HG03378 (cell line): ENCODE measurements at regions not wholly inside any gene's neighbourhood (a gene's known extent, or its start where the extent isn't known, plus 50 kb on each side); places are given as distances from the start of the nearest gene placed in this dataset.

Experiments used
- ATAC-seq: cut with Tn5 transposase; IDR thresholded peaks from one replicate; pipeline ENCODE4 v1.9.1; 2021; ENCODE audit warnings: mild to moderate bottlenecking, moderate library complexity; ENCODE audit not compliant: unreplicated experiment

DNA sequence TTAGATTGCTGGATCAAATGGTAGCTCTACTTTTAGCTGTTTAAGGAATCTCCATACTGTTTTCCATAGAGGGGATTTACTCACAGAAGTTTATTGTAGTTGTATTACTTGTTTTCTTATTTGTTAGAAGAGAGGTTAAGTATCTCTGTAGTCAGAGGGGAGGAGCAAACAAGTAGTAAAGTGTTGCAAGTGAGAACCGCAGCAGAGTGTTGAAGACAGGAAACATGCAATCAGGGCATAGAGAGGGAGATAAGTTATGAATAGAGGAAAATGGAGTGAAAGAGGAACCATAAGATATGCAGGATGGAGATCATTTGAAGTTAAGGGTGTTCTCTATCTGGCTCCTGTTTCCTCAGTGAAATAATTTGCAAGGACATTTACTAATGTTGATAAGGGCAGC is 331.4 kb upstream of the TMEM229A start:
- ATAC-seq = no peak

DNA sequence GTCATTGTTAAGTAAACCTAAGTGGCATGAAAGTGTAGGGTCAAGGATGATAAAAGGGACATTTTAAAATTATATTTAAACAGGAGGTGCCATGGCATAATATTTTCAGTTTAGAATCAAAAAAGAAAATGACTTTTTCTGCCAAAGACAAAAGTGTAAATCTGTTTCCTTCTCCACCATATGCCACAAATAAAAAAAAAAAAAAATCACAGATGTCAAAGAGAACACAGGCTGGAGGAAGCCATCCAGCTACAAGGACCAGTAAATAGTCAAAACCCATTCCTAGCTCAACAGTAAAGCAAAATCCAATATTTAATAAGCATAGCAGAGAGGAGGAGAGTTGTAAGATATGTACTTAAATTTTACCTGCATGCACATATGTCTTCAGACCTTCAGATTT is 321.3 kb upstream of the TMEM229A start:
- ATAC-seq = no peak

DNA sequence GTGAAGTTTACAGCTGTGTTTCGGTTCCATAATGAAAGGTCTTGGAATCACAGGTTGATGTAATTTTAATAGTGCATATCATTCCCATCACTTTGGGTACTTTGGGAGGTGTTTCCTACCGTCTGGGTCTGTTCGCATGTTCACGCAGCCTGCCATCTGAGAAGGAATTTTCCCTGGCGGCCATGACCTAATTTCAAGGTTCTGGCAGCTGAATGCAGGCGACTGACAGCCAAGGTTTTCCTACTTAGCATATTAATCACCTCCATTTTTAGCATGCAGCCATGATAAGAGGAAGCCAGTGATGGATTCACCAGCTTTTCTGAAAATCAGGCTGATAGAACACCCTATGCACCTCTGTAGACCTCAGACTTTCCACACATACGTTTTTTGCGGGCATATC is 319.1 kb upstream of the TMEM229A start:
- ATAC-seq = no peak

- no peak for ATAC-seq
Measured at GRCh38 chr7:124349443-124349842, 316.6 kb upstream of the TMEM229A start.

DNA sequence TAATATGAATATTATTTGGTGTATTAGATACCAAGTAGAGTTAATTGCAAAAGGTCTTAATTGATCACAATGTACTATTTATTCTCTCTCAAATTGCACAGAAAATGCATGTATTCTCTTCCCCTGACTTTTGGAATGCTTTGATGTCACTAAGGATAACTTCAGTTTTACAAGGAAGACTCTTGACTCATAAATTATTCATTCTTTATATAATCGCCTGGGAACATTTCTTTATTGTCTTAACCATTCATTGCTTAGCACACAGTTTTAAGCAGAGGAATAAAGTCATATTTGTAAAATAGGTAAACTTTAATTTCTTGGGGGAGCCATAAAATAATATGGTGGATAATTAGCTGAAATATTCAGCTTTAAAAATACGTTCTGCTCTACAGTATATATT is 306.0 kb upstream of the TMEM229A start:
- ATAC-seq = no peak

DNA sequence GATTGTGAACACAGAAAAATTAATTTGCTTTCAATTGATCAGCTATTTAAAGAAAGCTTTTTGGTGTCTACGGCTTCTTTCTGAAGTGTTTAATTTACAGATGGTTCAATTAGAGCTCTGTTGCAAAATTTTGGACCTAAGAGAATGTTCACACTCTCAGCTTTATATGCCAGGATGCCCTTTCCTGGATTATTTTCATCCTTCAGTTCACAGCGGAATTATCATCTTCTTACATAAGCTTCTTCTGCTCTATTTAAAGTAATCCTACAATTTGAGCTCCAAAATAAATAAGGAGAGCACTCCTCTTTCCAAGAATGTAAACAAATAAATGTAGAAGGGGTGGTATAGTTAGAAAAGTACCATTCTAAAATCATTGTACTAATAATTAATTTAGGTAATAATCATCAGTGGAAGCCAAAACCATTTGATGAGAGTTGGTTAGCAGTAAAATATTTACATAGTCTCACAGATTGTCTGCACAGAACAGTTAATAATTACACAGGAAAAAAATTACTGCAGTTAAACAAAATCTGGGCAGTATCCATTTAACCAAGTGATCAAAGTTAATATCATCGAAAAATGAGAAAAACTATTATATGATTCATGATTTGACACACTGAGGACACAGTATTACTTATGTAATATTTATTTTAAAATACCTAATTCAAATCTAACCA is 298.0 kb upstream of the TMEM229A start:
- ATAC-seq = no peak

DNA sequence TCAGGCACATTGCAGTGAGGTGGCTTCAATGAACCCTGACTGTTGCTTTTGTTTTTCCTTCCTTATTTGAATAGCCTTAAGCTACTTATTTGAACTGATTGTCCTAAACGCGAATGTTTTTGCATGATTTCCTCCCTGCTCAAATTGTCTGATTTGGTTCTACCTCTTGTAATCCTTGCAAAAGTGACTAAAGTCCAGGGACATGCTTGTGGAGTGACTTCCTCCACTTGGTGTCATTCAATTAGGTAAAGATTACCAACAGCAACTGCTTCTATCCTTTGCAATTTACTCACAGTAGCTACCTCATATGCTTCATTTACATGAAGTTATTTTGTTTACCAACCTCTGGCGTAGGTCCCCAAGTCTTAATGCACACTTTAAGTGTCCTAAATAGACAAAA is 295.9 kb upstream of the TMEM229A start:
- ATAC-seq = no peak

GRCh38 chr7:124324262-124324661 is 291.4 kb upstream of the TMEM229A start:
- no peak for ATAC-seq

DNA sequence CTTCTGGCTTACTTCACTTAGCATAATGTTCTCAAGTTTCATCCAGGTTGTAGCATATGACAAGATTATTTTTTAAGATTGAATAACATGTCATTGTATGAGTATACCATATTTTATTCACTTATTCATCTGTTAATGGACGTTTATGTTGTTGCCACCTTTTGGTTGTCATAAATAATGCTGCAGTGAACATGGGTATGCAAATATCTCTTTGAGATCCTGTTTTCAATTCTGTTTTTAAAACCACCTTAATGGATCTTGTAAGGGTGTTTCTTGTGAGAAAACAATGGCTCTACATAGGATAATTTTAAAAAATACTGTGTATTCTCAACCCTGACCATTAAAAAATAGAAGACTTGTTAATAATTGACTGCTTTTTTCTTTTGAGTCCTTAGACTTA is 290.7 kb upstream of the TMEM229A start:
- no peak for ATAC-seq

- ATAC-seq = no peak
Measured at GRCh38 chr7:124322561-124322960, 289.7 kb upstream of the TMEM229A start.

DNA sequence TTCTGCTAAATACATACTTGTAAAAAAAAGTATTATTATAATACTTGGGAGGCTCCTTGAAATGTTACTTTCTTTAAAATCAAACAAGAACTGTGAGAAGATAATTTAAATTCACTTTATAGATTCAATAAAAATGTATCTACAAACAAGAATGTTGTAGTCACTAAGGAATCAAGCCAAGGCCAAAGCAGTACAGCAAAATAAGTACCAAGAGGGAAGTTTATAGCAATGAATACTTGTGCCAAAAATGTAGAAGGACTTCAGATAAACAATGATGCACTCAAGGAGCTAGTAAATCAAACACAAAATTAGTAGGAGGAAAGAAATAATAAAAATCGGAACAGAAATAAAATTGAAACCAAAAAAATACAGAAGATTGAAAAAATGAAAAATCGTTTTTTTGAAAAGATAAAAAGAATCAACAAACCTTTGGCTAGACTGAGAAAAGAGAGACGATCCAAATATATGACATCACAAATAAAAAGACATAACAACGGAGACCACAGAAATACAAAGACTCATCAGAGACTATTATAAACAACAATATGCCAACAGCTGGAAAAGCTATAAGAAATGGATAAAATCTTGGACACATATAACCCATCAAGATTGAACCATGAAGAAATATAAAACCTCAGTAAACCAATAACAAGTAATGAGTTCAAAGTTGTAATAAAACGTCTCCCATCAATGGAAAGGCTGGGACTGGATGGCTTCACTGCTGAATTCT is 286.0 kb upstream of the TMEM229A start:
- no peak for ATAC-seq

- no peak for ATAC-seq
Measured at GRCh38 chr7:124310934-124311390, 278.1 kb upstream of the TMEM229A start.

GRCh38 chr7:124308384-124308783 is 275.5 kb upstream of the TMEM229A start:
- no peak for ATAC-seq

DNA sequence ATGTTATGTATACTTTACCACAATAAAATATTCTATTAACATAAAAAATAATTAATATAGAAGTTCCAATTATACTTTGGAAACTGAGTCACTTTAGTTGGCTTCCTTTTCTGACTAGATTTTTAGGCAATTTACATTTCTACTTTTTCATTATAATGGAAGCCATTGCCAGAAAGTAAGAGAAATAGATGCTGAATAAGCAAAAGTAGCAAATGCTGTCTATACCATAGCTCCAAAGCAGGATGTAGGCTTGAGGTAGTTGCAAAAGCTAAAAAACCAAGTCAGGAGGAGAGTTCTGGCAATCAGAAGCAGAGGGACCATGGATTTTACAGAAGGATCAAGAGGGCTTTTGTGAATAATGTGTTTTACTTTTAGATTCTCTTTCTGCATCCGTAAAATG is 262.4 kb upstream of the TMEM229A start:
- no peak for ATAC-seq

GRCh38 chr7:124284937-124285336 is 252.1 kb upstream of the TMEM229A start:
- ATAC-seq = no peak

DNA sequence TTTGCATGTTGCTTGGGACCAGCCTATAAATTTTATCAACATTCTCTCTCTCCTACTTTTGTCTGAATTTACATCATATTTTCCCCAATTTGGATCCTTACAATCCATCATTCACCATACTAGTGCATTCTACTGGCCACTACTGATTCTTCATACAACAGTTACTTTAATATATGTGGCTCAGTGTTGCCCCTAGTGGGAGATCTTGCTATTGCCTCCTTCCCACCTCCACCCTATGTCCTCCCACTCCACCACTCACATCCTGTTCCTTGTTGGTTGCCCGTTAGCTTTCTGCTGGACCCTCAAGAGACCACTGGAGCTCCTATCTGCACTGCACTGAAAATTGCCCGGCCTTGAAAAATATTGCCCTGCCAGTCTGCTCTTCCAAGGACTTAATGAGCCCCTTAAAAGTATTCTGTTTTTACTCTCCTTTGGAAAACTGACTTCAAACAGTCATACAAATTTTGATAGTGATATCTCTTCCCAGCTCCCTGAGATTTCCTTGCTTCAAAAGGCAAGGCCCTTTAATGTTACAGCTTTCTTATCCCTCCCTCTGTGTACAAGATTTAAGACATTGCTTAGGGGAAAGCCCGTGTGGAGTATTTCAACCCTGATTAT is 243.2 kb upstream of the TMEM229A start:
- ATAC-seq = peak; percentile 94

DNA sequence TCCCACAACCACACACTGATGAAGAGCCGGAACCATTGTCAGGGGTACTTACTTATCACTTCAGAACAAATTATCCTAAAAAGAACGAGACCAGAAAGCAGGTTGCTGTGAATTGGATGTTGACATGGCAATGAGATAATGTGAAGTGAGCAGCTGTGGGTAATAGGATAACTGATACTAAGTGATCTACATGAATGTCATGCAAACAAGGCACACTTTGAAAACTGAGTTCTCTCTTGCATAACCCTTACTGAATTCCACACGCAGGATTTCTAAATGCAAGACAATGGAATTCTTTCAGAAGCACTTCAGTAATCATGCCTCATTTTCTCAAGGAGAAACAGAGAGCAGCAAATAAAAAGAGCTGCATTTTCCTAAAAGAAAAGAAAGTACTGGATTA is 242.5 kb upstream of the TMEM229A start:
- ATAC-seq = no peak

DNA sequence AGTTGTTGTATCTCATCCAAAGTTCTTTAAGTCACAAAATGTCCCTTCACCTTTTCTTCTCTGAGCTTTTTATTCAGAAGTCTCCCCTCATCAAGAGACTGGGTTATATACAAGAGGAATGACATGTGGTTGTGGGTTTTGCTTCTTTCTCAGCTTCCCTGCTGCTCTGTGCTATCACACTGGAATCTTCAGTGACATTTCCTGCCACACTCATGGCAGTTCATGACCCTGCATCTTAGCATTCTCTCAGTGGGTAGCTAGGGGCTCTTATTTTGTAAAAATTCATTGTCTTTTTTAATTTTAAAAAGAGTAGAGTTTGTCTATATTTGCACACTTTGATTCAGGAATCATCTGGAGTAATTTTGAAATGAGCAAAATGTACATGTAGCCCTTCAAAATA is 236.9 kb upstream of the TMEM229A start:
- ATAC-seq = no peak

DNA sequence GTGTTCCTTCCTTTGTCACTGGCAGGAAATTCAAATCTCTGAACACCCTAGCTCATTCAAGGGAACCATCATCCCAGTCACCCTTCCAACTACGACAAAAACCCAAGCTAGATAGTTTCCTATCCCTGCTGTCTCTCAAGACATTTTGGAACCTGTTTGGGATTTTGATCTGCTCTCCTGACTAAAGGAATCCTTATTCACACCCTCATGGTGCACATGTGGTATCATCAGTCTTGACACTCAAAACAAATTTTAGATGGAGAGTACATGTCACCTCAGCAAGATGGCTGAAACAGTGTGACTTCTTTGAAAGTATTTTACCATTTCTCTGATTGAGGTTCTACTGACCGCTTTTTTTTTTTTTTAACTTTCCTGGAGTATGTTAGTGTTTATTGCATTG is 234.3 kb upstream of the TMEM229A start:
- ATAC-seq = no peak

- ATAC-seq = peak; percentile 96
Measured at GRCh38 chr7:124263232-124263827, 230.5 kb upstream of the TMEM229A start.

- no peak for ATAC-seq
Measured at GRCh38 chr7:124261710-124262109, 228.8 kb upstream of the TMEM229A start.
